ENCODE measurements at regions not wholly inside any gene's neighbourhood (a gene's known extent, or its start where the extent isn't known, plus 50 kb on each side); places are given as distances from the start of the nearest gene placed in this dataset.

- no peak for DNase-seq (ENCODE audit: insufficient read length, low spot score, missing footprints)
- TF ChIP-seq CTCF (IDR thresholded peaks at IDR 0.05; ENCODE audit: extremely low read depth, low read depth, low read length): no peak
- no peaks in the 10 kb centered on the region for H3K27me3 ChIP-seq (ENCODE audit: insufficient read depth, low read length)
- no peaks in the 10 kb centered on the region for H3K9me3 ChIP-seq (ENCODE audit: low read depth, low read length)
- H3K27ac ChIP-seq (ENCODE audit: low read depth, low read length): no peak overlapping the region
- H4K20me1 ChIP-seq (ENCODE audit: insufficient read depth, low read length): no peaks in the 10 kb centered on the region
- H2AFZ ChIP-seq (ENCODE audit: low read length): no peak overlapping the region
- no peaks in the 10 kb centered on the region for H3K79me2 ChIP-seq (ENCODE audit: insufficient read depth, low read length)
- no peak overlapping the region for H3K4me2 ChIP-seq (ENCODE audit: insufficient read depth, low read length)
- no peaks in the 10 kb centered on the region for H3K36me3 ChIP-seq (ENCODE audit: insufficient read depth, low read length)
- H3K4me1 ChIP-seq (ENCODE audit: insufficient read depth, low read length): no peaks in the 10 kb centered on the region
- H3K4me3 ChIP-seq (ENCODE audit: insufficient read depth, low read length): no peak overlapping the region
Observed at GRCh38 chr20:52432740-52433139, 241.2 kb upstream of the ZFP64 start.

GRCh38 chr20:52429029-52429428 lies 237.4 kb upstream of the ZFP64 start:
- no peak overlapping the region for H3K4me3 ChIP-seq (ENCODE audit: insufficient read depth, low read length)
- no peaks in the 10 kb centered on the region for H3K36me3 ChIP-seq (ENCODE audit: insufficient read depth, low read length)
- no peak overlapping the region for H3K4me2 ChIP-seq (ENCODE audit: insufficient read depth, low read length)
- no peaks in the 10 kb centered on the region for H4K20me1 ChIP-seq (ENCODE audit: insufficient read depth, low read length)
- TF ChIP-seq CTCF (IDR thresholded peaks at IDR 0.05; ENCODE audit: extremely low read depth, low read depth, low read length): no peak
- DNase-seq (ENCODE audit: insufficient read length, low spot score, missing footprints): no peak
- no peak overlapping the region for H3K27ac ChIP-seq (ENCODE audit: low read depth, low read length)
- H2AFZ ChIP-seq (ENCODE audit: low read length): no peak overlapping the region
- no peaks in the 10 kb centered on the region for H3K9me3 ChIP-seq (ENCODE audit: low read depth, low read length)
- H3K27me3 ChIP-seq (ENCODE audit: insufficient read depth, low read length): no peaks in the 10 kb centered on the region
- H3K79me2 ChIP-seq (ENCODE audit: insufficient read depth, low read length): no peaks in the 10 kb centered on the region
- no peaks in the 10 kb centered on the region for H3K4me1 ChIP-seq (ENCODE audit: insufficient read depth, low read length)

- no peaks in the 10 kb centered on the region for H4K20me1 ChIP-seq (ENCODE audit: insufficient read depth, low read length)
- H3K4me1 ChIP-seq (ENCODE audit: insufficient read depth, low read length): no peaks in the 10 kb centered on the region
- no peaks in the 10 kb centered on the region for H3K36me3 ChIP-seq (ENCODE audit: insufficient read depth, low read length)
- H3K27me3 ChIP-seq (ENCODE audit: insufficient read depth, low read length): no peaks in the 10 kb centered on the region
- no peak overlapping the region for H3K4me2 ChIP-seq (ENCODE audit: insufficient read depth, low read length)
- H3K27ac ChIP-seq (ENCODE audit: low read depth, low read length): no peak overlapping the region
- no peak overlapping the region for H3K4me3 ChIP-seq (ENCODE audit: insufficient read depth, low read length)
- H2AFZ ChIP-seq (ENCODE audit: low read length): no peak overlapping the region
- TF ChIP-seq CTCF (IDR thresholded peaks at IDR 0.05; ENCODE audit: extremely low read depth, low read depth, low read length): no peak
- no peaks in the 10 kb centered on the region for H3K79me2 ChIP-seq (ENCODE audit: insufficient read depth, low read length)
- peaks cover 2% of the 10 kb centered on the region for H3K9me3 ChIP-seq (ENCODE audit: low read depth, low read length)
- no peak for DNase-seq (ENCODE audit: insufficient read length, low spot score, missing footprints)
Observed at GRCh38 chr20:52427960-52428359, 236.4 kb upstream of the ZFP64 start.

GRCh38 chr20:52426856-52427255 lies 235.3 kb upstream of the ZFP64 start:
- no peaks in the 10 kb centered on the region for H3K27me3 ChIP-seq (ENCODE audit: insufficient read depth, low read length)
- H2AFZ ChIP-seq (ENCODE audit: low read length): no peak overlapping the region
- no peak overlapping the region for H3K4me3 ChIP-seq (ENCODE audit: insufficient read depth, low read length)
- no peak for DNase-seq (ENCODE audit: insufficient read length, low spot score, missing footprints)
- no peak overlapping the region for H3K4me2 ChIP-seq (ENCODE audit: insufficient read depth, low read length)
- H4K20me1 ChIP-seq (ENCODE audit: insufficient read depth, low read length): no peaks in the 10 kb centered on the region
- no peaks in the 10 kb centered on the region for H3K79me2 ChIP-seq (ENCODE audit: insufficient read depth, low read length)
- H3K27ac ChIP-seq (ENCODE audit: low read depth, low read length): no peak overlapping the region
- no peaks in the 10 kb centered on the region for H3K4me1 ChIP-seq (ENCODE audit: insufficient read depth, low read length)
- TF ChIP-seq CTCF (IDR thresholded peaks at IDR 0.05; ENCODE audit: extremely low read depth, low read depth, low read length): no peak
- no peaks in the 10 kb centered on the region for H3K36me3 ChIP-seq (ENCODE audit: insufficient read depth, low read length)
- H3K9me3 ChIP-seq (ENCODE audit: low read depth, low read length): peaks cover 2% of the 10 kb centered on the region

Data from osteoblast (primary cell).